ENCODE measurements at regions not wholly inside any gene's neighbourhood (a gene's known extent, or its start where the extent isn't known, plus 50 kb on each side); places are given as distances from the start of the nearest gene placed in this dataset.
A peak's percentile ranks its signal among the peaks of the same experiment; 100 is the strongest.

- DNase-seq: no peak
- Histone ChIP-seq H3K27ac (no peak overlapping the region), H3K9me3 (no peaks in the 10 kb centered on the region), H3K27me3 (no peaks in the 10 kb centered on the region), H3K36me3 (ENCODE audit: low read depth, missing control alignments) (no peaks in the 10 kb centered on the region), H3K4me3 (no peak overlapping the region), H3K4me1 (no peaks in the 10 kb centered on the region)
- intact Hi-C loops (cut with DNase I; ENCODE audit: low total_unique reads): no loop called here
- TF ChIP-seq CTCF (IDR thresholded peaks at IDR 0.05): no peak
- no peak for TF ChIP-seq POLR2A (IDR thresholded peaks at IDR 0.05)
- WGBS, 2 donors: 47 to 58% methylated on average over 3 of the region's 3 CpGs
Measured at GRCh38 chr3:13712682-13713180, 163.8 kb downstream of the FBLN2 start.

- H3K36me3 ChIP-seq (ENCODE audit: low read depth, missing control alignments): no peaks in the 10 kb centered on the region
- no peak overlapping the region for H3K27ac ChIP-seq
- WGBS, 2 donors: 62 to 69% methylated on average over 9 of the region's 9 CpGs
- DNase-seq: no peak
- intact Hi-C loops (cut with DNase I; ENCODE audit: low total_unique reads): no loop called here
- no peaks in the 10 kb centered on the region for H3K27me3 ChIP-seq
- H3K9me3 ChIP-seq: no peaks in the 10 kb centered on the region
- no peaks in the 10 kb centered on the region for H3K4me1 ChIP-seq
- TF ChIP-seq POLR2A (IDR thresholded peaks at IDR 0.05) (no peak), CTCF (IDR thresholded peaks at IDR 0.05) (no peak)
- no peak overlapping the region for H3K4me3 ChIP-seq
Measured at GRCh38 chr3:13711911-13712650, 163.2 kb downstream of the FBLN2 start.

GRCh38 chr3:13710251-13710650 lies 161.3 kb downstream of the FBLN2 start:
- no peaks in the 10 kb centered on the region for H3K27me3 ChIP-seq
- no peaks in the 10 kb centered on the region for H3K9me3 ChIP-seq
- DNase-seq: no peak
- H3K4me1 ChIP-seq: no peaks in the 10 kb centered on the region
- H3K27ac ChIP-seq: no peak overlapping the region
- TF ChIP-seq POLR2A (IDR thresholded peaks at IDR 0.05): no peak
- no peak for TF ChIP-seq CTCF (IDR thresholded peaks at IDR 0.05)
- no peak overlapping the region for H3K4me3 ChIP-seq
- 46 to 51% methylated on average over 3 of the region's 3 CpGs for WGBS, 2 donors
- H3K36me3 ChIP-seq (ENCODE audit: low read depth, missing control alignments): no peaks in the 10 kb centered on the region
- intact Hi-C loops (cut with DNase I; ENCODE audit: low total_unique reads): no loop called here

- Histone ChIP-seq H3K36me3 (ENCODE audit: low read depth, missing control alignments) (no peaks in the 10 kb centered on the region), H3K4me1 (no peaks in the 10 kb centered on the region), H3K27me3 (no peaks in the 10 kb centered on the region), H3K27ac (no peak overlapping the region), H3K4me3 (no peak overlapping the region), H3K9me3 (no peaks in the 10 kb centered on the region)
- 70 to 85% methylated on average over 1 of the region's 1 CpG for WGBS, 2 donors
- DNase-seq: peak; percentile 1
- intact Hi-C loops (cut with DNase I; ENCODE audit: low total_unique reads): no loop called here
- TF ChIP-seq CTCF (IDR thresholded peaks at IDR 0.05): no peak
Measured at GRCh38 chr3:13709706-13710105, 160.8 kb downstream of the FBLN2 start.
